Natural killer cell (primary cell): ENCODE measurements at regions not wholly inside any gene's neighbourhood (a gene's known extent, or its start where the extent isn't known, plus 50 kb on each side); places are given as distances from the start of the nearest gene placed in this dataset.

Experiments
- ATAC-seq, 3 donors: fragments of 150-1000 bp in 2 of 3; fragments of 200-7000 bp in 1 of 3; cut with Tn5 transposase; 1 replicate in 1 of 3; 2 replicates in 2 of 3; pipeline ENCODE4 v1.10.0; 2021; ENCODE audit warnings: mild to moderate bottlenecking in 2 of 3, moderate library complexity in 2 of 3
- DNase-seq, 2 donors: peaks; one replicate each; pipeline versions ENCODE4 v3.0.0 to v3.0.0-alpha.2; 2013 to 2021; ENCODE audit warnings: mixed read lengths in 1 of 2
- H3K27ac ChIP-seq: one replicate; pipeline ENCODE4 v1.5.1; 2013; ENCODE audit warnings: mild to moderate bottlenecking, low read length
- H3K27me3 ChIP-seq: one replicate; pipeline ENCODE4 v1.6.1; 2013; ENCODE audit warnings: low read length; ENCODE audit not compliant: control insufficient read depth, insufficient read depth
- H3K36me3 ChIP-seq: one replicate; pipeline ENCODE4 v1.6.1; 2013; ENCODE audit warnings: low read length; ENCODE audit not compliant: control insufficient read depth, insufficient read depth
- H3K4me1 ChIP-seq: one replicate; pipeline ENCODE4 v1.6.1; 2013; ENCODE audit warnings: low read length; ENCODE audit not compliant: control insufficient read depth, insufficient read depth
- H3K4me3 ChIP-seq: one replicate; pipeline ENCODE4 v1.5.1; 2013; ENCODE audit warnings: low read length
- H3K9me3 ChIP-seq: one replicate; pipeline ENCODE4 v1.6.1; 2013; ENCODE audit warnings: low read length; ENCODE audit not compliant: control insufficient read depth, insufficient read depth
- H3K27ac Mint-ChIP-seq, 2 donors: one replicate each; pipeline ENCODE4 v1.8.0; 2022; ENCODE audit warnings: mild to moderate bottlenecking in 2 of 2, mixed read lengths in 2 of 2, moderate library complexity in 1 of 2
- H3K27me3 Mint-ChIP-seq, 2 donors: one replicate each; pipeline ENCODE4 v1.8.0; 2022; ENCODE audit warnings: low read depth in 2 of 2, mixed read lengths in 2 of 2
- H3K36me3 Mint-ChIP-seq: one replicate; pipeline ENCODE4 v1.8.0; 2022; ENCODE audit warnings: mixed read lengths
- H3K4me1 Mint-ChIP-seq, 2 donors: one replicate each; pipeline ENCODE4 v1.8.0; 2022; ENCODE audit warnings: mixed read lengths in 2 of 2
- H3K4me3 Mint-ChIP-seq: one replicate; pipeline ENCODE4 v1.8.0; 2022; ENCODE audit warnings: mild to moderate bottlenecking, moderate library complexity, mixed read lengths
- H3K9me3 Mint-ChIP-seq, 2 donors: one replicate each; pipeline ENCODE4 v1.8.0; 2022; ENCODE audit warnings: mixed read lengths in 2 of 2
- WGBS: methylation state at CpG from one replicate; pipeline ENCODE4 v1.1.7; 2013; ENCODE audit warnings: missing lambda C conversion rate; ENCODE audit not compliant: insufficient coverage; 5-methylcytosine and 5-hydroxymethylcytosine counted together
- intact Hi-C: fragments of 100-400 bp; cut with micrococcal nuclease; formaldehyde crosslinking; loops from one replicate; pipeline ENCODE4 v1.14.2; 2022
- TF ChIP-seq, protein P1 (sequence below): fragments of 200-600 bp; IDR thresholded peaks from one replicate; pipeline ENCODE4 v1.8.0; 2022; ENCODE audit warnings: antibody characterized with exemption

GRCh38 chr5:174991847-174992246, 267.5 kb downstream of the MSX2 start:
- Mint-ChIP-seq H3K4me3 (no peak overlapping the region), H3K27me3 (no peaks in the 10 kb centered on the region), H3K36me3 (no peaks in the 10 kb centered on the region), H3K27ac (no peak overlapping the region), H3K4me1 (no peaks in the 10 kb centered on the region), H3K9me3 (peaks cover 4 to 8% of the 10 kb centered on the region in 2 donors)
- no peak for DNase-seq
- H3K4me3 ChIP-seq = no peak overlapping the region
- no peak overlapping the region for H3K27ac ChIP-seq
- ATAC-seq = no peak
- 75% methylated on average over 4 of the region's 4 CpGs for WGBS
- TF ChIP-seq, protein P1, sequence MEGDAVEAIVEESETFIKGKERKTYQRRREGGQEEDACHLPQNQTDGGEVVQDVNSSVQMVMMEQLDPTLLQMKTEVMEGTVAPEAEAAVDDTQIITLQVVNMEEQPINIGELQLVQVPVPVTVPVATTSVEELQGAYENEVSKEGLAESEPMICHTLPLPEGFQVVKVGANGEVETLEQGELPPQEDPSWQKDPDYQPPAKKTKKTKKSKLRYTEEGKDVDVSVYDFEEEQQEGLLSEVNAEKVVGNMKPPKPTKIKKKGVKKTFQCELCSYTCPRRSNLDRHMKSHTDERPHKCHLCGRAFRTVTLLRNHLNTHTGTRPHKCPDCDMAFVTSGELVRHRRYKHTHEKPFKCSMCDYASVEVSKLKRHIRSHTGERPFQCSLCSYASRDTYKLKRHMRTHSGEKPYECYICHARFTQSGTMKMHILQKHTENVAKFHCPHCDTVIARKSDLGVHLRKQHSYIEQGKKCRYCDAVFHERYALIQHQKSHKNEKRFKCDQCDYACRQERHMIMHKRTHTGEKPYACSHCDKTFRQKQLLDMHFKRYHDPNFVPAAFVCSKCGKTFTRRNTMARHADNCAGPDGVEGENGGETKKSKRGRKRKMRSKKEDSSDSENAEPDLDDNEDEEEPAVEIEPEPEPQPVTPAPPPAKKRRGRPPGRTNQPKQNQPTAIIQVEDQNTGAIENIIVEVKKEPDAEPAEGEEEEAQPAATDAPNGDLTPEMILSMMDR = no peak
- H3K4me1 ChIP-seq = no peaks in the 10 kb centered on the region
- peaks cover 2% of the 10 kb centered on the region for H3K27me3 ChIP-seq
- H3K36me3 ChIP-seq = no peaks in the 10 kb centered on the region
- intact Hi-C loops = no loop called here
- no peaks in the 10 kb centered on the region for H3K9me3 ChIP-seq

DNA sequence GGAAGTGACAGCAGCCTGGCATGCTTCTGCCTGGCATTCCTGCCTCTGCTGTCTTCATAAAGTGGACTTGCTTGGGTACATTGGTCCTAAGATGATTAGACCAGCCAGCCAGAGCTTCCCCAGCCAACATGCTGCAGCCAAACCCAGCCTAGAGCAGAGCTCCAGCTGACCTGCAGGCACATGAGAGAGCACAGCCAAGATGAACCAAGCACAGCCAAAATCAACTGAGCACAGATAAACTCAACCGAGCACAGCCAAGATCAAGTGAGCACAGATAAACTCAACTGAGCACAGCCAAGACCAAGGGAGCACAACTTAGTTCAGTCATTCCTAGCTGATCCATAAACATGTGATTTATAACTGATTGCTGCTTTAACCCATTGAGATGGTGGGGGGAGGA, 266.5 kb downstream of the MSX2 start:
- 89% methylated on average over 1 of the region's 1 CpG for WGBS

GRCh38 chr5:174987443-174988012, 263.1 kb downstream of the MSX2 start:
- no peak for ATAC-seq
- H3K27me3 ChIP-seq = no peaks in the 10 kb centered on the region
- TF ChIP-seq, protein P1 = no peak
- peaks cover under 1 to 5% of the 10 kb centered on the region in 2 donors for H3K9me3 Mint-ChIP-seq
- no peaks in the 10 kb centered on the region for H3K27me3 Mint-ChIP-seq
- WGBS = 77% methylated on average over 4 of the region's 8 CpGs
- H3K9me3 ChIP-seq = no peaks in the 10 kb centered on the region
- H3K27ac Mint-ChIP-seq = no peak overlapping the region
- H3K4me1 ChIP-seq = no peaks in the 10 kb centered on the region
- H3K4me1 Mint-ChIP-seq = no peaks in the 10 kb centered on the region
- intact Hi-C loops = no loop called here
- DNase-seq = no peak
- H3K4me3 ChIP-seq = no peak overlapping the region
- H3K36me3 Mint-ChIP-seq = no peaks in the 10 kb centered on the region
- no peaks in the 10 kb centered on the region for H3K36me3 ChIP-seq
- no peak overlapping the region for H3K27ac ChIP-seq
- no peak overlapping the region for H3K4me3 Mint-ChIP-seq

More for the DNA sequence above, 266.5 kb downstream of the MSX2 start:
- Mint-ChIP-seq H3K27me3 (no peaks in the 10 kb centered on the region), H3K4me3 (no peak overlapping the region), H3K9me3 (peaks cover 4 to 8% of the 10 kb centered on the region in 2 donors), H3K36me3 (no peaks in the 10 kb centered on the region), H3K27ac (no peak overlapping the region), H3K4me1 (no peaks in the 10 kb centered on the region)
- Histone ChIP-seq H3K27ac (no peak overlapping the region), H3K4me3 (no peak overlapping the region), H3K9me3 (no peaks in the 10 kb centered on the region), H3K36me3 (no peaks in the 10 kb centered on the region), H3K4me1 (no peaks in the 10 kb centered on the region), H3K27me3 (peaks cover 2% of the 10 kb centered on the region)
- ATAC-seq (no peak), DNase-seq (no peak)
- intact Hi-C loops = no loop called here
- TF ChIP-seq, protein P1 = no peak

DNA sequence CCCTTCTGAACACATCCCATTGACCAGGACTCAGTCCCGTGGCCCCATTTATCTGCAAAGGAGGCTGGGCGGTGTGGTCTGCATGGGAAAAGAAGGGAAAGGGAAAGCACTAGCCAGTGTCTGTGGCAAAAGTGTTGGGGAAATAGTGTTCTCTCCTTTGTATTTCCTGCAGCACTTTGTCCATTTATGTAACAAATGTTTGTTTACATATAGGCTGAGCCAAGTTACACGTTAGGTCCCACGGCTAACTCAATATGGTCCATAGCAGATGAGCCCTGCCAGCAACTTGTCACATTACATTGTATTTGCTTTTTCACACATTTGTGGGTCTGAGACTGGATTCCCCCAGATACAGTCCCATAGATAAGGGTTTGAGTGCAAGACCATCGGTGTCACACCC, 260.5 kb downstream of the MSX2 start:
- no peak overlapping the region for H3K27ac Mint-ChIP-seq
- TF ChIP-seq, protein P1 = no peak
- Histone ChIP-seq H3K4me3 (no peak overlapping the region), H3K27ac (no peak overlapping the region), H3K36me3 (no peaks in the 10 kb centered on the region), H3K4me1 (no peaks in the 10 kb centered on the region), H3K27me3 (no peaks in the 10 kb centered on the region), H3K9me3 (no peaks in the 10 kb centered on the region)
- intact Hi-C loops = no loop called here
- H3K4me3 Mint-ChIP-seq = no peak overlapping the region
- DNase-seq = no peak
- no peaks in the 10 kb centered on the region for H3K36me3 Mint-ChIP-seq
- ATAC-seq = no peak
- no peaks in the 10 kb centered on the region for H3K4me1 Mint-ChIP-seq
- H3K27me3 Mint-ChIP-seq = no peaks in the 10 kb centered on the region
- peaks cover 0 to under 1% of the 10 kb centered on the region in 2 donors for H3K9me3 Mint-ChIP-seq
- WGBS = 98% methylated on average over 5 of the region's 5 CpGs
